ENCODE measurements at regions not wholly inside any gene's neighbourhood (a gene's known extent, or its start where the extent isn't known, plus 50 kb on each side); places are given as distances from the start of the nearest gene placed in this dataset.

GRCh38 chr3:89699229-89699628 is 591.8 kb downstream of the EPHA3 start:
- H3K27me3 ChIP-seq (ENCODE audit: control insufficient read depth in 1 of 2, insufficient read depth in 2 of 2, low read length in 2 of 2): no peaks in the 10 kb centered on the region
- no peaks in the 10 kb centered on the region for H3K4me1 ChIP-seq (ENCODE audit: insufficient read depth, low read length)
- H3K79me2 ChIP-seq (ENCODE audit: insufficient read depth, low read length): no peaks in the 10 kb centered on the region
- no peak for TF ChIP-seq ZSCAN31 (CRISPR knock-in tag; IDR thresholded peaks at IDR 0.05; ENCODE audit: low read depth)
- TF ChIP-seq, protein P1, sequence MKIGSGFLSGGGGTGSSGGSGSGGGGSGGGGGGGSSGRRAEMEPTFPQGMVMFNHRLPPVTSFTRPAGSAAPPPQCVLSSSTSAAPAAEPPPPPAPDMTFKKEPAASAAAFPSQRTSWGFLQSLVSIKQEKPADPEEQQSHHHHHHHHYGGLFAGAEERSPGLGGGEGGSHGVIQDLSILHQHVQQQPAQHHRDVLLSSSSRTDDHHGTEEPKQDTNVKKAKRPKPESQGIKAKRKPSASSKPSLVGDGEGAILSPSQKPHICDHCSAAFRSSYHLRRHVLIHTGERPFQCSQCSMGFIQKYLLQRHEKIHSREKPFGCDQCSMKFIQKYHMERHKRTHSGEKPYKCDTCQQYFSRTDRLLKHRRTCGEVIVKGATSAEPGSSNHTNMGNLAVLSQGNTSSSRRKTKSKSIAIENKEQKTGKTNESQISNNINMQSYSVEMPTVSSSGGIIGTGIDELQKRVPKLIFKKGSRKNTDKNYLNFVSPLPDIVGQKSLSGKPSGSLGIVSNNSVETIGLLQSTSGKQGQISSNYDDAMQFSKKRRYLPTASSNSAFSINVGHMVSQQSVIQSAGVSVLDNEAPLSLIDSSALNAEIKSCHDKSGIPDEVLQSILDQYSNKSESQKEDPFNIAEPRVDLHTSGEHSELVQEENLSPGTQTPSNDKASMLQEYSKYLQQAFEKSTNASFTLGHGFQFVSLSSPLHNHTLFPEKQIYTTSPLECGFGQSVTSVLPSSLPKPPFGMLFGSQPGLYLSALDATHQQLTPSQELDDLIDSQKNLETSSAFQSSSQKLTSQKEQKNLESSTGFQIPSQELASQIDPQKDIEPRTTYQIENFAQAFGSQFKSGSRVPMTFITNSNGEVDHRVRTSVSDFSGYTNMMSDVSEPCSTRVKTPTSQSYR (CRISPR knock-in tag; IDR thresholded peaks at IDR 0.05; ENCODE audit: borderline replicate concordance): no peak
- no peak for TF ChIP-seq NR1H2 (CRISPR knock-in tag; IDR thresholded peaks at IDR 0.05; ENCODE audit: borderline replicate concordance, low read depth)
- no peak for TF ChIP-seq ZNF7 (CRISPR knock-in tag; IDR thresholded peaks at IDR 0.05)
- no peak for TF ChIP-seq NR2F2 (IDR thresholded peaks at IDR 0.05; ENCODE audit: borderline replicate concordance, low read depth)
- no peak for TF ChIP-seq ZSCAN25 (CRISPR knock-in tag; IDR thresholded peaks at IDR 0.05)
- TF ChIP-seq, protein P2, sequence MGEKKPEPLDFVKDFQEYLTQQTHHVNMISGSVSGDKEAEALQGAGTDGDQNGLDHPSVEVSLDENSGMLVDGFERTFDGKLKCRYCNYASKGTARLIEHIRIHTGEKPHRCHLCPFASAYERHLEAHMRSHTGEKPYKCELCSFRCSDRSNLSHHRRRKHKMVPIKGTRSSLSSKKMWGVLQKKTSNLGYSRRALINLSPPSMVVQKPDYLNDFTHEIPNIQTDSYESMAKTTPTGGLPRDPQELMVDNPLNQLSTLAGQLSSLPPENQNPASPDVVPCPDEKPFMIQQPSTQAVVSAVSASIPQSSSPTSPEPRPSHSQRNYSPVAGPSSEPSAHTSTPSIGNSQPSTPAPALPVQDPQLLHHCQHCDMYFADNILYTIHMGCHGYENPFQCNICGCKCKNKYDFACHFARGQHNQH (CRISPR knock-in tag; IDR thresholded peaks at IDR 0.05): no peak
- no peak for TF ChIP-seq ZNF777 (CRISPR knock-in tag; IDR thresholded peaks at IDR 0.05)
- TF ChIP-seq ZNF430 (CRISPR knock-in tag; IDR thresholded peaks at IDR 0.05): no peak
- TF ChIP-seq AHDC1 (CRISPR knock-in tag; IDR thresholded peaks at IDR 0.05; ENCODE audit: borderline replicate concordance): no peak
- TF ChIP-seq, protein P3, sequence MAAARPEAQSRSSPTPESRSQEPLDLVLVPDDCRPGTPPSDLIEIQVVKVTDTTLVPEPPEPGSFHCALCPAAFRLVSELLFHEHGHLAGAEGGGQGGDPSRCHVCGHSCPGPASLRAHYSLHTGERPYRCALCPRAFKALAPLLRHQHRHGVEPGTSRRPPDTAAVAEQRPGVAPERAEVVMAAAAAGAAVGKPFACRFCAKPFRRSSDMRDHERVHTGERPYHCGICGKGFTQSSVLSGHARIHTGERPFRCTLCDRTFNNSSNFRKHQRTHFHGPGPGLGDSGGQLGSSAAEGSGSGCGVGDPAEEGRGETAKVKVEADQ (CRISPR knock-in tag; IDR thresholded peaks at IDR 0.05; ENCODE audit: borderline replicate concordance): no peak
- TF ChIP-seq ZNF296 (CRISPR knock-in tag; conservative IDR thresholded peaks at IDR 0.05): no peak
- no peak for TF ChIP-seq TARDBP (CRISPR knock-in tag; IDR thresholded peaks at IDR 0.05)
- no peak overlapping the region for H3K9ac ChIP-seq (ENCODE audit: insufficient read depth, low read depth, low read length)
- H4K20me1 ChIP-seq (ENCODE audit: insufficient read depth, low read length): no peaks in the 10 kb centered on the region
- no peaks in the 10 kb centered on the region for H3K36me3 ChIP-seq (replicated peaks in 1 of 2; ENCODE audit: control insufficient read depth in 1 of 2, insufficient read depth in 2 of 2, low read length in 2 of 2)
- FAIRE-seq: no peak
- no TSS peak for BruUV-seq (replicated peaks)
- no peak overlapping the region for H3K4me3 ChIP-seq (replicated peaks in 1 of 3; ENCODE audit: insufficient read depth in 1 of 3, low read depth in 2 of 3, low read length in 3 of 3)
- DNase-seq (ENCODE audit: low spot score): no peak
- POLR2A ChIA-PET: no interaction called here
- WGBS (ENCODE audit: low lambda C conversion rate): 45% methylated on average over 2 of the region's 4 CpGs
- intact Hi-C loops (cut with micrococcal nuclease; ENCODE audit: unreplicated experiment) (no loop called here), in situ Hi-C loops (cut with HindIII; ENCODE audit: extremely low pct_ligation_motif_present, low pct_unique_long_range_greater_than_20kb) (no loop called here)
- H2AFZ ChIP-seq (ENCODE audit: low read length): no peak overlapping the region
- peaks cover 6% of the 10 kb centered on the region; the same call in 1 of the 2 replicates for H3K9me3 ChIP-seq (ENCODE audit: low read length)
- H3K4me2 ChIP-seq (ENCODE audit: low read depth, low read length): no peak overlapping the region
- H3K27ac ChIP-seq (ENCODE audit: extremely low read length, insufficient read depth, low read length): no peak overlapping the region
- ATAC-seq: no peak
- CTCF ChIA-PET (ENCODE audit: low intra/inter-chr PET ratio, low total read pairs): no interaction called here

Measured in HepG2 (cell line).